ENCODE measurements at regions not wholly inside any gene's neighbourhood (a gene's known extent, or its start where the extent isn't known, plus 50 kb on each side); places are given as distances from the start of the nearest gene placed in this dataset.

GRCh38 chr1:186747661-186748060 lies 67.4 kb upstream of the PTGS2 start:
- no peak for TF ChIP-seq POLR2A (IDR thresholded peaks at IDR 0.05; ENCODE audit: extremely low read depth, insufficient read length)
- H3K4me3 ChIP-seq (ENCODE audit: low read depth, low read length): no peak overlapping the region
- no peak for DNase-seq (ENCODE audit: low read depth)

- no peak for TF ChIP-seq MAX (IDR thresholded peaks at IDR 0.05; ENCODE audit: low read depth, low read length)
- TF ChIP-seq CTCF (IDR thresholded peaks at IDR 0.05; ENCODE audit: low read depth, low read length): no peak
- TF ChIP-seq POLR2A (IDR thresholded peaks at IDR 0.05; ENCODE audit: extremely low read depth, insufficient read length): no peak
- no peak for DNase-seq (ENCODE audit: low read depth)
- H3K4me3 ChIP-seq (ENCODE audit: low read depth, low read length): no peak overlapping the region
These were observed 65.4 kb upstream of the PTGS2 start for GRCh38 chr1:186745531-186746146.

GRCh38 chr1:186741640-186742039 lies 61.4 kb upstream of the PTGS2 start:
- TF ChIP-seq MAX (IDR thresholded peaks at IDR 0.05; ENCODE audit: low read depth, low read length) (no peak), POLR2A (IDR thresholded peaks at IDR 0.05; ENCODE audit: extremely low read depth, insufficient read length) (no peak), MYC (IDR thresholded peaks at IDR 0.05; ENCODE audit: low read depth, low read length) (no peak), CTCF (IDR thresholded peaks at IDR 0.05; ENCODE audit: low read depth, low read length) (no peak)
- DNase-seq (ENCODE audit: low read depth): no peak
- H3K4me3 ChIP-seq (ENCODE audit: low read depth, low read length): no peak overlapping the region

- H3K4me3 ChIP-seq (ENCODE audit: low read depth, low read length): no peak overlapping the region
- TF ChIP-seq MYC (IDR thresholded peaks at IDR 0.05; ENCODE audit: low read depth, low read length): no peak
- no peak for TF ChIP-seq MAX (IDR thresholded peaks at IDR 0.05; ENCODE audit: low read depth, low read length)
- TF ChIP-seq POLR2A (IDR thresholded peaks at IDR 0.05; ENCODE audit: extremely low read depth, insufficient read length): no peak
- TF ChIP-seq CTCF (IDR thresholded peaks at IDR 0.05; ENCODE audit: low read depth, low read length): no peak
- no peak for DNase-seq (ENCODE audit: low read depth)
These were observed 60.1 kb upstream of the PTGS2 start for GRCh38 chr1:186740324-186740723.

- DNase-seq (ENCODE audit: low read depth): no peak
- TF ChIP-seq MAX (IDR thresholded peaks at IDR 0.05; ENCODE audit: low read depth, low read length) (no peak), POLR2A (IDR thresholded peaks at IDR 0.05; ENCODE audit: extremely low read depth, insufficient read length) (no peak), CTCF (IDR thresholded peaks at IDR 0.05; ENCODE audit: low read depth, low read length) (no peak), MYC (IDR thresholded peaks at IDR 0.05; ENCODE audit: low read depth, low read length) (no peak)
- H3K4me3 ChIP-seq (ENCODE audit: low read depth, low read length): no peak overlapping the region
These were observed 59.3 kb upstream of the PTGS2 start for GRCh38 chr1:186739515-186739914.

GRCh38 chr1:186738926-186739325 lies 58.7 kb upstream of the PTGS2 start:
- H3K4me3 ChIP-seq (ENCODE audit: low read depth, low read length): no peak overlapping the region
- DNase-seq (ENCODE audit: low read depth): peak; percentile 1
- TF ChIP-seq CTCF (IDR thresholded peaks at IDR 0.05; ENCODE audit: low read depth, low read length): no peak
- no peak for TF ChIP-seq MAX (IDR thresholded peaks at IDR 0.05; ENCODE audit: low read depth, low read length)
- TF ChIP-seq MYC (IDR thresholded peaks at IDR 0.05; ENCODE audit: low read depth, low read length): no peak
- no peak for TF ChIP-seq POLR2A (IDR thresholded peaks at IDR 0.05; ENCODE audit: extremely low read depth, insufficient read length)
